Endothelial cell of umbilical vein (primary cell): ENCODE measurements at regions not wholly inside any gene's neighbourhood (a gene's known extent, or its start where the extent isn't known, plus 50 kb on each side); places are given as distances from the start of the nearest gene placed in this dataset.

Experiments used
- BruUV-seq: library from RNA; stranded (reverse); fragments of 400-500 nt; replicated peaks from 2 replicates; lab custom pipeline; 2021; lab: Mats Ljungman, UMichigan
- CTCF ChIA-PET: fragments of 300-600, 350-600 bp; sonication (Branson Sonifier 250); formaldehyde crosslinking; loops from one replicate; lab custom pipeline; 2021; ENCODE audit warnings: antibody characterized with exemption, inconsistent platforms; lab: Charles Lee
- POLR2A ChIA-PET: fragments of 300-600, 350-600 bp; sonication (Branson Sonifier 250); formaldehyde crosslinking; loops from one replicate; lab custom pipeline; 2021; ENCODE audit warnings: antibody characterized with exemption, inconsistent platforms; lab: Charles Lee
- DNase-seq: peaks from one replicate; pipeline ENCODE4 v3.0.0-alpha.2; 2011; ENCODE audit warnings: low read depth, low spot score
- FAIRE-seq: peaks from 2 replicates; lab custom pipeline; 2011; peaks lifted over from hg19 to GRCh38; lab: Jason Lieb, UNC
- H2AFZ ChIP-seq: 2 replicates; pipeline ENCODE4 v1.6.0; 2012; ENCODE audit warnings: low read depth, low read length, control low read depth, inconsistent platforms
- H3K27ac ChIP-seq: 2 replicates; pipeline ENCODE4 v1.5.1; 2011; ENCODE audit warnings: low read depth, mild to moderate bottlenecking, control low read depth, low read length, moderate library complexity; ENCODE audit not compliant: insufficient read depth
- H3K27me3 ChIP-seq, 2 experiments: 2 replicates each; pipeline versions ENCODE4 v1.6.0 to v1.6.1; 2011; ENCODE audit warnings: low read length in 2 of 2, mixed read lengths in 1 of 2; ENCODE audit not compliant: control insufficient read depth in 2 of 2, insufficient read depth in 2 of 2
- H3K36me3 ChIP-seq, 2 experiments: 2 replicates in 1 of 2; 3 replicates in 1 of 2; pipeline ENCODE4 v1.5.1; 2011; ENCODE audit warnings: low read length in 2 of 2, mild to moderate bottlenecking in 1 of 2, moderate library complexity in 1 of 2; ENCODE audit not compliant: control insufficient read depth in 2 of 2, insufficient read depth in 2 of 2; ENCODE audit errors: extremely low read depth in 1 of 2
- H3K4me1 ChIP-seq: 3 replicates; pipeline ENCODE4 v1.5.1; 2011; ENCODE audit warnings: mild to moderate bottlenecking, low read length; ENCODE audit not compliant: control insufficient read depth, insufficient read depth; ENCODE audit errors: extremely low read depth
- H3K4me2 ChIP-seq: 2 replicates; pipeline ENCODE4 v1.6.1; 2011; ENCODE audit warnings: low read length, control low read depth, mixed read lengths; ENCODE audit not compliant: insufficient read depth
- H3K4me3 ChIP-seq, 3 experiments: fragments of 200-600 bp in 1 of 3; sonication (generic), shearing (Covaris generic) in 1 of 3; replicated peaks in 1 of 3; 2 replicates each; pipeline ENCODE4 v1.5.1; 2011 to 2016; ENCODE audit warnings: control low read depth in 3 of 3, low read length in 3 of 3, mild to moderate bottlenecking in 2 of 3, inconsistent platforms in 1 of 3, low read depth in 1 of 3, moderate library complexity in 1 of 3; ENCODE audit not compliant: insufficient read depth in 1 of 3
- H3K79me2 ChIP-seq: 2 replicates; pipeline ENCODE4 v1.6.0; 2012; ENCODE audit warnings: low read length, inconsistent platforms; ENCODE audit not compliant: control insufficient read depth, insufficient read depth
- H3K9ac ChIP-seq: replicated peaks from 2 replicates; pipeline ENCODE3; 2011; ENCODE audit warnings: low read length, control low read depth; ENCODE audit not compliant: insufficient read depth; ENCODE audit errors: extremely low read depth
- H3K9me1 ChIP-seq: replicated peaks from 3 replicates; pipeline ENCODE4 v1.6.0; 2011; ENCODE audit warnings: mild to moderate bottlenecking, low read length; ENCODE audit not compliant: control insufficient read depth, insufficient read depth; ENCODE audit errors: extremely low read depth
- H3K9me3 ChIP-seq: replicated peaks from 2 replicates; pipeline ENCODE4 v1.5.1; 2012; ENCODE audit warnings: low read length, inconsistent platforms; ENCODE audit not compliant: control insufficient read depth, insufficient read depth
- H4K20me1 ChIP-seq: replicated peaks from 2 replicates; pipeline ENCODE3; 2011; ENCODE audit warnings: mild to moderate bottlenecking, low read length; ENCODE audit not compliant: control insufficient read depth, insufficient read depth; ENCODE audit errors: extremely low read depth
- EZH2 ChIP-seq: IDR thresholded peaks from 2 replicates; pipeline ENCODE4 v1.6.1; 2012; ENCODE audit warnings: borderline replicate concordance, low read depth, mild to moderate bottlenecking, moderate library complexity, low read length, inconsistent platforms; ENCODE audit not compliant: severe bottlenecking
- FOS ChIP-seq: IDR thresholded peaks from 2 replicates; pipeline ENCODE4 v1.6.1; 2011; ENCODE audit warnings: mild to moderate bottlenecking, low read length, moderate library complexity, borderline replicate concordance; ENCODE audit not compliant: insufficient read depth
- GATA2 ChIP-seq: IDR thresholded peaks from 2 replicates; pipeline ENCODE4 v1.7.0; 2011; ENCODE audit warnings: low read depth, mild to moderate bottlenecking, moderate library complexity, mixed read lengths, low read length; ENCODE audit not compliant: insufficient read length, insufficient read depth
- JUN ChIP-seq: IDR thresholded peaks from 2 replicates; pipeline ENCODE4 v1.6.1; 2011; ENCODE audit warnings: borderline replicate concordance, low read depth; ENCODE audit not compliant: insufficient read length, insufficient read depth
- MYC ChIP-seq: IDR thresholded peaks from one replicate; pipeline ENCODE4 v1.6.1; 2011; ENCODE audit warnings: mild to moderate bottlenecking, low read depth, low read length
- POLR2A ChIP-seq: IDR thresholded peaks from 2 replicates; pipeline ENCODE4 v1.6.1; 2012; ENCODE audit warnings: low read depth, mild to moderate bottlenecking, control low read depth, low read length
- POLR2AphosphoS5 ChIP-seq: IDR thresholded peaks from 2 replicates; pipeline ENCODE4 v1.6.1; 2012; ENCODE audit warnings: low read depth, mild to moderate bottlenecking, control low read depth, low read length, moderate library complexity; ENCODE audit not compliant: insufficient read depth
- dilution Hi-C: fragments of 300-500 bp; cut with MboI; formaldehyde crosslinking; loops from one replicate; pipeline ENCODE4 v1.15.0; 2019; ENCODE audit warnings: low sequenced_read_pairs; ENCODE audit not compliant: extremely low pct_ligation_motif_present
- intact Hi-C: fragments of 100-400 bp; cut with micrococcal nuclease; formaldehyde crosslinking; loops from one replicate; pipeline ENCODE4 v1.10.0; 2022
- TF ChIP-seq, protein P1 (sequence below): IDR thresholded peaks from 2 replicates; pipeline ENCODE4 v1.6.1; 2011; ENCODE audit not compliant: insufficient read depth, insufficient read length
- TF ChIP-seq, protein P2 (sequence below), 2 donors: IDR thresholded peaks; 1 replicate in 1 of 2; 2 replicates in 1 of 2; pipeline ENCODE4 v1.5.1; 2011; ENCODE audit warnings: low read length in 2 of 2, mild to moderate bottlenecking in 2 of 2, moderate library complexity in 2 of 2, control low read depth in 1 of 2, inconsistent platforms in 1 of 2, low read depth in 1 of 2; ENCODE audit not compliant: insufficient read depth in 1 of 2; ENCODE audit errors: extremely low read depth in 1 of 2

DNA sequence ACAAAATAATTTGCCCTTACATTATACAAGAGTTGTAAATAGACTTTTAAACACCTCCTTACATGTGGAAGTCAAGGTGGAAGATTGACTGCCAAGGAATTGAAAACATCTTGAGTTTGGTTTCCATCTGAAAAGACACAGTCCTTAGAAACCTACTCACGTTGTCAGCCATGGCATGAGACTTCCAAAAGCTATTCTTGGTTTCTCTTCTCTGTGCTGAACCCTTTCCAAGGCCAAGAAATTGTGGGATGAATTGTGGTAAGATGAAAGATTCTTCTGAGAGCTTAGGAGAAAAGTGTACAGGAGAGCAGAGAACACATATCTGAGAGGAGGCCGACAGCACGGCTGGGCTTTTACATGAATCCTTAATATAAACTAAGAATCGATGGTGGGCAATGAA lies 370.0 kb downstream of the FBXW7 start:
- H2AFZ ChIP-seq = no peak overlapping the region
- peaks cover 3% of the 10 kb centered on the region for H3K4me1 ChIP-seq
- H3K9me1 ChIP-seq = no peaks in the 10 kb centered on the region
- H3K36me3 ChIP-seq = no peaks in the 10 kb centered on the region
- H3K27me3 ChIP-seq = peaks cover 4 to 12% of the 10 kb centered on the region in 2 experiments
- H3K4me3 ChIP-seq = no peak overlapping the region
- POLR2A ChIA-PET = no interaction called here
- H3K79me2 ChIP-seq = no peaks in the 10 kb centered on the region
- dilution Hi-C loops (no loop called here), intact Hi-C loops (no loop called here)
- no peak overlapping the region for H3K27ac ChIP-seq
- FAIRE-seq = no peak
- H3K9me3 ChIP-seq = no peaks in the 10 kb centered on the region
- CTCF ChIA-PET = no interaction called here
- no peak overlapping the region for H3K4me2 ChIP-seq
- no peaks in the 10 kb centered on the region for H4K20me1 ChIP-seq
- no TSS peak for BruUV-seq
- no peak overlapping the region for H3K9ac ChIP-seq
- no peak for DNase-seq
- TF ChIP-seq MYC (no peak), JUN (no peak), POLR2AphosphoS5 (no peak), POLR2A (no peak), FOS (no peak), EZH2 (no peak)
- TF ChIP-seq, protein P1, sequence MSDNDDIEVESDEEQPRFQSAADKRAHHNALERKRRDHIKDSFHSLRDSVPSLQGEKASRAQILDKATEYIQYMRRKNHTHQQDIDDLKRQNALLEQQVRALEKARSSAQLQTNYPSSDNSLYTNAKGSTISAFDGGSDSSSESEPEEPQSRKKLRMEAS = no peak

DNA sequence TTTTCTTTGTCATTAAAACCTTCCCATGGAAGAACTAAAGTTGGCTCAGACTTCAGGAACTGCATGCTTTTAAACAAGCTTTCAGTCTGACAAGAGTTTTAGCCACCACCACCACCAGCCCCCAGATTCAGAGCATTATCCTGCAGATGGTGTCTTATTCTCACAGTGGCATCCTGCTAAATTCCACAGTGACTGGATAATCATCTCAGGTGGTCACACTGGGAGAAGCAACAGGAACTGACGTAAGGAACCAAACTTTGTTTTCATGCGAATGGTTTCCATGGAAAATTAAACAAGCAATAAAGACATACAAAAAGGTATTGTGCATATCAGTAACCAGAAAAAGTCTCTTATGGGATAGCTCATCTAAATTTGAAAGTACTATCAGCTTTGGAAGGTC lies 370.7 kb downstream of the FBXW7 start:
- Histone ChIP-seq H3K9me1 (no peaks in the 10 kb centered on the region), H3K79me2 (no peaks in the 10 kb centered on the region), H3K27me3 (peaks cover 4 to 12% of the 10 kb centered on the region in 2 experiments), H3K9ac (no peak overlapping the region), H2AFZ (no peak overlapping the region), H3K4me2 (no peak overlapping the region), H3K4me3 (no peak overlapping the region), H3K4me1 (peaks cover 3% of the 10 kb centered on the region), H3K27ac (no peak overlapping the region), H3K36me3 (no peaks in the 10 kb centered on the region), H4K20me1 (no peaks in the 10 kb centered on the region), H3K9me3 (no peaks in the 10 kb centered on the region)
- no peak for DNase-seq
- dilution Hi-C loops (no loop called here), intact Hi-C loops (no loop called here)
- BruUV-seq = no TSS peak
- TF ChIP-seq POLR2AphosphoS5 = no peak
- TF ChIP-seq, protein P1 = no peak
- TF ChIP-seq MYC = no peak
- TF ChIP-seq, protein P2, sequence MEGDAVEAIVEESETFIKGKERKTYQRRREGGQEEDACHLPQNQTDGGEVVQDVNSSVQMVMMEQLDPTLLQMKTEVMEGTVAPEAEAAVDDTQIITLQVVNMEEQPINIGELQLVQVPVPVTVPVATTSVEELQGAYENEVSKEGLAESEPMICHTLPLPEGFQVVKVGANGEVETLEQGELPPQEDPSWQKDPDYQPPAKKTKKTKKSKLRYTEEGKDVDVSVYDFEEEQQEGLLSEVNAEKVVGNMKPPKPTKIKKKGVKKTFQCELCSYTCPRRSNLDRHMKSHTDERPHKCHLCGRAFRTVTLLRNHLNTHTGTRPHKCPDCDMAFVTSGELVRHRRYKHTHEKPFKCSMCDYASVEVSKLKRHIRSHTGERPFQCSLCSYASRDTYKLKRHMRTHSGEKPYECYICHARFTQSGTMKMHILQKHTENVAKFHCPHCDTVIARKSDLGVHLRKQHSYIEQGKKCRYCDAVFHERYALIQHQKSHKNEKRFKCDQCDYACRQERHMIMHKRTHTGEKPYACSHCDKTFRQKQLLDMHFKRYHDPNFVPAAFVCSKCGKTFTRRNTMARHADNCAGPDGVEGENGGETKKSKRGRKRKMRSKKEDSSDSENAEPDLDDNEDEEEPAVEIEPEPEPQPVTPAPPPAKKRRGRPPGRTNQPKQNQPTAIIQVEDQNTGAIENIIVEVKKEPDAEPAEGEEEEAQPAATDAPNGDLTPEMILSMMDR (IDR thresholded peaks at IDR 0.05; ENCODE audit: extremely low read depth in 1 of 2, insufficient read depth in 1 of 2, low read depth in 1 of 2, low read length in 2 of 2) = no peak
- no peak for TF ChIP-seq FOS
- TF ChIP-seq POLR2A = no peak
- TF ChIP-seq JUN = no peak
- no peak for TF ChIP-seq GATA2
- no peak for TF ChIP-seq EZH2
- POLR2A ChIA-PET = no interaction called here
- CTCF ChIA-PET = no interaction called here
- FAIRE-seq = no peak
